ENCODE measurements at regions not wholly inside any gene's neighbourhood (a gene's known extent, or its start where the extent isn't known, plus 50 kb on each side); places are given as distances from the start of the nearest gene placed in this dataset.

DNA sequence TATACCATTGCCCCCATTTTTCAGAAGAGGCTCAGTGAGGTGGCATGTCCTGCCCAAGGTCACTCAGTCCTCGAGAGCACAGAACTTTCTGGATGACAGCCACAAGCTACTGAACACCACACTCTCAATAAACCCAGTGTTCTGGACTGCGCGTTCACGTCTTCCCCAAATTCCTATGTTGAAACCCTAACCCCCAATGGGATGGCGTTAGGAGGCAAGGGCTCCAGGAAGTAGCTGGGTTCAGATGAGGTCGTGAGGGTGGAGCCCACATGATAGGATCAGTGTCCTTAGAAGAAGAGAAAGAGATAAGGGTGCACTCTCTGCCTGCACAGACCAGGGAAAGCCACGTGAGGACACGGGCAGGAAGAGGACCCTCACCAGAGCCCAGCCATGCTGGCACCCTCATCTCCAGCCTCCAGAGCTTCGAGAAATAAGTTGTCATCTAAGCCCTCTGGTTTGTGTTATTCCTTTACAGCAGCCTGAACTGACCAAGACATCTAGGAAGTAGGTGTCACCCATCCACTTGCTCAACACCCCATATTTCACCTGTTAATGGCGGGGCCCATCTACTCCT is 324.0 kb downstream of the UACA start:
- no peak for DNase-seq

DNA sequence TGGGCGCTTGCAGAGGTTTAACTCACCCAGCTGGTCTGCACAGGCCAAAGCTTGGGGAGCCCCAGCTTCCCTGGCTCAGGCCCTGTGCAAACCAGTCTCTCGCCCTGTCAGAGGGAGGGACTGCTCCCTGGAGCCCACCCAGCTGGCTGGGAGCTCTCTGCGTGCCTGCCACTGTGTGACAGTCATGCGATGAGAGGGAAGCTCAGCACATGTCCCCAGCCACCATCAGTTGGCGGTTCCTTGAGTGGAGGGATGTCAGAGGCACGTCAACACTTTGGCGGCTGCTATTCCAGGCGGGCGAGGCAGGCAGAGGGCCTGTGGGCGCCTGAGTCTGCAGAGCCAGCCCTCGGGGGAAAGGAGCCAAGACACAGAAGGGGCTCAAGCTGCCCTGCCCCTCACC is 324.6 kb downstream of the UACA start:
- DNase-seq, result no peak

GRCh38 chr15:70437882-70438451 is 325.4 kb downstream of the UACA start:
- DNase-seq, result no peak

GRCh38 chr15:70437089-70437488 is 326.3 kb downstream of the UACA start:
- DNase-seq, result no peak

- DNase-seq, result no peak
These were observed 326.9 kb downstream of the UACA start for GRCh38 chr15:70436428-70436827.

DNA sequence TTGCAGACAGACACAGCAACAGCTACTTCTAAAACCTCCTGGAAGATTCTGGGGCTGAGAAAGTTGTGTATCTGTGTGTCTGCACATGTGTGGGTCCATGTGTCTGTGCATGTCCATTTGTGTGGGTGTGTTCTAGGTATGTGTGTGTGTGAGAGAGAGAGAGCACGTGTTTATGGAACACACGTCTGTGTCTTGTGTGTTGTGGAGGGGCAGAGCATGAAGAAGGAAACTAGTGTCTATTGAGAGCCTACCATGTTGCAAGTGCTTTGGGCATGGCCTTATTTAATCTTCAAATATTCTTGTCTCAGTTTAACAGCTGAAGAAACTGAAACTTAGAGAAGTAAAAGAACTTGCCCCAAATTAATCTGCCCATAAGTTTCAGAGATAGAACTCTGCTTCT is 327.5 kb downstream of the UACA start:
- DNase-seq, result no peak

GRCh38 chr15:70435369-70435768 is 328.0 kb downstream of the UACA start:
- no peak for DNase-seq

DNA sequence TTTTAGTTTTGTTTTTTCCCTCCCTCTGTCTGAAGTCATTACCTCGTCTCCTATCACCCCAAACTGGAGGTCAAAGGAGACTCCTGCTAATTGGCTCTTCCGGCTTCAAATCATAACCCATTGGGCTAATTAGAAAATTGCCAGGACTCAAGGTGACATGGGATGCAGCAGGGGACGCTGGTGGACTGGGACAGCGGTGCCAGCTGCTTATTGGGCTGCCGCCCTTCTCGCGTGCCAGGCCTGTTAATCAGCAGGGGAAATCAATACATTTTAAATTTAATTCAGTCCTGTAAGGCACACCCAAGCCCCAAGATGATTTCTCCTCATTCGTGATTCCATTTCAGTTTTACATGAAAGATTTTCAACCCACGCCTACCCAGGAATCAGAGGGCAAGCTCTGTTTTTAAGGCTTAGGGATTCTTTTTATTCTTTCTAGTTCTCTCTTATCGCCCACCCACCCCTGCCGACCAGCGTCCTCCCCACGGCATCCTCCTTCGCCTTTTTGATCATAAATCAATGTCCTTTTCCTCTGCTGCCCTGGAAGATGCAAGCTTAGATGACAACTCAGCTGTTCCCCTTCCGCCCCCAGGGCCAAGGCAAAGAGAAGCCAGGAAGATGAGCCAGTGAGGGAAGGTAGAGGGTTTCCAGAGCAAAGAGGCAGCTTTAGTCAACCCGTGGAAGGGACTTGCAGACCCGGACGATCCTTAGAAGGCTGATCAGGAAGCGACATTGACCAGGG is 329.6 kb downstream of the UACA start:
- no peak for DNase-seq

GRCh38 chr15:70432924-70433495 is 330.3 kb downstream of the UACA start:
- no peak for DNase-seq

DNA sequence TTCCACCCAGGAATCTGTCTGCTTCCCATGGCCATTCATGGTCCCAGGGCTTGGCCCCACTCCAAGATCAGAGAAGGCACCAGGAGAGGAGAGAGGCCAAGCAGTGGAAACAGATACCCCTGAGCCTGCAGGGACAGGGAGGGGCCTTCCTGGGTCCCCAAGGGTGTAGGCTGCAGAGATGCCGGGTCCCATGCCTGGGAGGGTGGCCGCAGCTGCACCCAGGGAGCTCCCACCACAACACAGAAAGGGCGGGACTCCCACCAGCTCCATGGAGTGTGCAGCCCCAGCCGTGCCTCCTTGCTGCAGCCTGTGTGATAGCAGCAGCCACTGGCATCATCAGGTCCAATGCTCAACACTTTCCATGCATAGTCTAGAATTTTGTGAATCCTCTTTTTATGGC is 331.5 kb downstream of the UACA start:
- no peak for DNase-seq

DNA sequence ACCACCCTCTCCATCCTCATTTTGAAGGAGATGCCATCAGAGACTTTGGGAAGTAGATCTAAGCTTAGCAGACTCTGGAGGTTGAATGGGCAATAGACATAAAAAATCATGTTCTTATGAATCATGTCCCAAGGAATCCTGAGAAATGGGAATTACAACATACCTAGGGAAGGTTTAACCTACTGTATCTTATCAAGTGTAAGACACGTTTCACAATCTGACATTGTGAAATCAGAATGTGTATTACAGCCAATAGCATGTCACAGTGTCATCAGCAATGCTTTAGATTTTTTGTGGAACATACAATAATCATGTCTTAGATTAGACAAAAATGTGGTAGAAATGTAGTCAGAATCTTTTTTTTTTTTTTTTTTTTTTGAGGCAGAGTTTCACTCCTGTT is 332.4 kb upstream of the TLE3 start:
- DNase-seq, result no peak

DNA sequence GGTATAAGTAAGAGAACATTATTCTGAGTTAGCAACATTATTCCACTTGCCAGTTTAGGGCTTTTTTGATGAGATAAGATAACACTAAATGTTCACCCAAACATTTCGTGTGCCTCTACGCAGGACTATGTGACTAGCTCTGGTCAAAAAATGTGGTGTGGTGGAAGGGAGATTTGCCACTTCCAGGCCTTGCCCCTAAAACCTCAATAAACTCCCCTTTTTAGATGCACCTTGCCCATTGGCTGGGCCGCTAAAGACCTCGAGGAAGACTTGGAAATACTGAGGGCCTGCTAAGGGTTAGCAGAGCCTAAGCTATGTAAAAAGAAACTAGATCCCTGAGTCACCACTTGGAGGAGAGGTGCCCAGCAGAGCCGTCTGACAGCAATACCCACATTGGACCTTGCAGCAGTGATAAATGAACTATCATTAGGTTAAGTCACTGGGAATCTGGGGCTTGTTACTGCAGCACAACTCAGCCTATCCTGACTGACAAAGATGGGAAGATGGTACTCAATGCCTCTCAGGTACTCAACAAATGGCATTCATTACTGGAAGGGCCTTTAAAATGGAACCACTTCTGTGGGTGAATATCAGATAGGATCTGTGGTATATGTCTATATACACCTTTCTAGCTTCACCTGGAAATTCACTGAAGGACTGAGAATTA is 331.5 kb upstream of the TLE3 start:
- no peak for DNase-seq

GRCh38 chr15:70428211-70428822 is 330.6 kb upstream of the TLE3 start:
- no peak for DNase-seq

GRCh38 chr15:70427167-70428120 is 329.7 kb upstream of the TLE3 start:
- no peak for DNase-seq

GRCh38 chr15:70426096-70426821 is 328.5 kb upstream of the TLE3 start:
- DNase-seq, result no peak

DNA sequence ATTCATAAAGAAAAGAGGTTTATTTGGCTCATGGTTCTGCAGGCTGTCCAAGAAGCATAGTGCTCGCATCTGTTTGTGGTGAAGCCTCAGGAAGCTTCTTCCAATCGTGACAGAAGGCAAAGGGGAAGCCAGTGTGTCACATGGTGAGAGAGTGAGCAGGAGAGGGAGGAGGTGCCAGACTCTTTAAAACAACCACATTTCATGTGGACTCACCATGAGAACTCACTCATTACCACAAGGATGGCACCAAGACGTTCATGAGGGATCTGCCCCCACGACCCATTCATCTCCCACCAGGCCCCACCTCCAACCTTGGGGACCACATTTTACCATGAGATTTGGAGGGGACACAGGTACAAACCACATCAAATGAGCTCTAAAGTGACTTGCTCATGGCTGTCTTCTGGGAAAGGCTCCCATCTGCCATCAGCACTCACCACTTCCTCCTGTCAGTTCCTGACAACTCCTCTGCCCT is 327.3 kb upstream of the TLE3 start:
- no peak for DNase-seq

DNA sequence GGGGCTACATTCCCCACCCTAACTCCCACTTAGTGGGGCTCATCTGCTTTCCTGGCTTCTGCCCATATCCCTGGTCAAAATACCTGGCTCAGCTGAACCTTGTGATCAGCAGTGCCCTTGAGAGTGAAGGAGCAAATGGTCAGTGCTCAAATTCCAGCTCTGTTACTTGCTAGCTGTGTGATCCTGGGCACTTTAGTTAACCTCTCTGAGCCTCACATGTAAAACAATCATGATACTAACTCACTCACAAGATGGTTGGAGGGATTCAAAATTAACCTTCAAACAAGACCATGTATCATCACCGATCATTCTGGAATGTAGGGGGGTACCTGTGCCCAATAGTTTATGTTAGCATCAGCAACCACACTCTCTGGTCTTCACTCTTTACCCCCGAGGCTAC is 325.6 kb upstream of the TLE3 start:
- no peak for DNase-seq

DNA sequence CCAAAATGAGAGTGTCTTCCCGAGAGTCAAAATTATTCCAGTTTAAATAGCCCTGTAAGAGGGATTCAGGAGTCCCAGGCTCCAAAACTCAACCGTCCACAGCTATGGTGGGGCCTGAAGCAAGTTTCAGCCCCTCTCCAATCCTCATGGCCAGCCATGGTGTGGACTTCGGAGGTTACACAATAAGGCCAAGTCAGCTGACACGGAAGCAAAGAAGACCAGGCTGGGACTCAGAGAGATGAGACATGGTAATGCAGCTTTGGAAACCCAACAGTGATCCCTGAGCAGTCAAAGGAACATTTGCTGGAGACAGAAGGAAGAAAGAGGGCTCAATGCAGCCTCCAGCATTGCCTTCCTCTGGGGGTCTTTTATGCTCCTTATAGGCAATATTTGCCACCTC is 324.6 kb upstream of the TLE3 start:
- DNase-seq, result no peak

DNA sequence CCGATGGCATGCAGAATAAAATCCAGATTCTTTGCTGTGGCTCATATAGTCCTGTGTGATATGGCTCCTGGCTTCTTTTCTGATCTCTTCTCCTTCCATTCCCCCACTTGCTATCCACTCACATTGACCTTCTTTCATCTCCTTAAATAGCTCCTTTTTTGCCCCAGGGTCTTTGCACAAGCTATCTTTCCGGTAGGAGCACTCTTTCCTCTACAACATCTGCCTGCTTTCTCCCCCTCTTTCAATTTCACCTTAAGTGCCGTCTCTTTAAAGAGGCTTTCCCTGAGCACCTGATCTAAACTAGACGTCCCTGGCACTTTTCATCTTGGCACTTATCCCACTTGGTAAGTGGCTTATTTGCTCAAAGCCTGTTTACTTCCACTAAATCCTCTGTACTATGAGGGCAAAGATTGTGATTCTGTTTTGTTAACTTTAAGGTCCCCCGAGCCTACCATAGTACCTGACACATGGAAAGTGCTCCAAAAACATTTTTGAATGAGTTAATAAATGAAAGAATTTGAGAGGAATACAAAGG is 323.3 kb upstream of the TLE3 start:
- peak in 1 of 2 experiments; percentile 17 for DNase-seq

GRCh38 chr15:70420086-70420947 is 322.6 kb upstream of the TLE3 start:
- no peak for DNase-seq
